IMR-90 (cell line): ENCODE measurements at regions not wholly inside any gene's neighbourhood (a gene's known extent, or its start where the extent isn't known, plus 50 kb on each side); places are given as distances from the start of the nearest gene placed in this dataset.
"Not testable (repeated sequence)": the region's sequence is repeated elsewhere in the genome, so short reads cannot be mapped to it uniquely, and the experiment has no call there.

Experiments
- ATAC-seq: fragments of 200-7000 bp; cut with Tn5 transposase; 2 replicates; pipeline ENCODE4 v1.9.1; 2020; ENCODE audit warnings: low read depth, mild to moderate bottlenecking, moderate library complexity
- BruUV-seq: library from RNA; stranded (reverse); fragments of 400-500 nt; replicated peaks from 2 replicates; lab custom pipeline; 2021; lab: Mats Ljungman, UMichigan
- CTCF ChIA-PET: fragments of 300-600 bp; formaldehyde crosslinking; extraction: SDS; loops from one replicate; lab custom pipeline; 2021; ENCODE audit warnings: antibody characterized with exemption; lab: Yijun Ruan, JAX
- POLR2A ChIA-PET: fragments of 300-600 bp; sonication (Branson Sonifier 250); formaldehyde crosslinking; loops from one replicate; lab custom pipeline; 2022; ENCODE audit warnings: antibody characterized with exemption; ENCODE audit not compliant: unreplicated experiment; lab: Charles Lee
- DNase-seq: peaks from one replicate; pipeline ENCODE4 v3.0.0; 2013
- H2AFZ ChIP-seq: replicated peaks from 2 replicates; pipeline ENCODE3; 2013; ENCODE audit warnings: low read length, mild to moderate bottlenecking; ENCODE audit not compliant: poor library complexity
- H2AK5ac ChIP-seq: 2 replicates; pipeline ENCODE4 v1.6.1; 2013; ENCODE audit warnings: low read depth, low read length, inconsistent platforms
- H2AK9ac ChIP-seq: replicated peaks from 2 replicates; pipeline ENCODE3; 2013; ENCODE audit warnings: mild to moderate bottlenecking, low read depth, low read length, moderate library complexity; ENCODE audit not compliant: poor library complexity
- H2BK120ac ChIP-seq: 2 replicates; pipeline ENCODE4 v1.6.1; 2013; ENCODE audit warnings: low read depth, low read length, inconsistent platforms
- H2BK15ac ChIP-seq: 3 replicates; pipeline ENCODE4 v1.6.1; 2013; ENCODE audit warnings: low read depth, low read length, inconsistent platforms
- H2BK20ac ChIP-seq: 2 replicates; pipeline ENCODE4 v1.6.1; 2013; ENCODE audit warnings: low read depth, mild to moderate bottlenecking, inconsistent platforms, low read length, moderate library complexity
- H2BK5ac ChIP-seq: 2 replicates; pipeline ENCODE4 v1.6.1; 2013; ENCODE audit warnings: mild to moderate bottlenecking, low read depth, low read length, inconsistent platforms; ENCODE audit not compliant: poor library complexity, severe bottlenecking
- H3K14ac ChIP-seq: replicated peaks from 2 replicates; pipeline ENCODE4 v1.6.1; 2013; ENCODE audit warnings: low read depth, low read length, inconsistent platforms
- H3K18ac ChIP-seq: 2 replicates; pipeline ENCODE4 v1.6.1; 2013; ENCODE audit warnings: low read depth, low read length, control low read depth
- H3K23ac ChIP-seq: 2 replicates; pipeline ENCODE4 v1.6.1; 2013; ENCODE audit warnings: low read depth, low read length, inconsistent platforms
- H3K27ac ChIP-seq: 2 replicates; pipeline ENCODE4 v1.5.1; 2013; ENCODE audit warnings: mild to moderate bottlenecking, control low read depth, low read length; ENCODE audit not compliant: insufficient read depth
- H3K27me3 ChIP-seq: 2 replicates; pipeline ENCODE4 v1.6.1; 2013; ENCODE audit warnings: low read length; ENCODE audit not compliant: control insufficient read depth, insufficient read depth
- H3K36me3 ChIP-seq: 2 replicates; pipeline ENCODE4 v1.6.1; 2013; ENCODE audit warnings: low read length, mixed read lengths; ENCODE audit not compliant: control insufficient read depth, insufficient read depth
- H3K4ac ChIP-seq: 2 replicates; pipeline ENCODE4 v1.6.1; 2013; ENCODE audit warnings: low read depth, low read length, inconsistent platforms
- H3K4me1 ChIP-seq: 2 replicates; pipeline ENCODE4 v1.6.1; 2013; ENCODE audit warnings: low read length, mixed read lengths; ENCODE audit not compliant: control insufficient read depth, insufficient read depth
- H3K4me2 ChIP-seq: 2 replicates; pipeline ENCODE4 v1.6.1; 2013; ENCODE audit warnings: low read depth, mild to moderate bottlenecking, control low read depth, low read length, moderate library complexity
- H3K4me3 ChIP-seq: 2 replicates; pipeline ENCODE4 v1.5.1; 2013; ENCODE audit warnings: low read depth, mild to moderate bottlenecking, control low read depth, low read length, moderate library complexity; ENCODE audit not compliant: insufficient read depth
- H3K56ac ChIP-seq: 2 replicates; pipeline ENCODE4 v1.6.1; 2013; ENCODE audit warnings: low read length, inconsistent platforms; ENCODE audit not compliant: insufficient read depth; ENCODE audit errors: extremely low read depth
- H3K79me1 ChIP-seq, 2 experiments: 2 replicates each; pipeline ENCODE4 v1.6.1; 2013; ENCODE audit warnings: low read length in 2 of 2, inconsistent platforms in 1 of 2, low read depth in 1 of 2
- H3K9ac ChIP-seq: 2 replicates; pipeline ENCODE4 v1.6.1; 2013; ENCODE audit warnings: low read depth, low read length, control low read depth
- H3K9me1 ChIP-seq: 2 replicates; pipeline ENCODE4 v1.6.1; 2013; ENCODE audit warnings: low read length, inconsistent platforms; ENCODE audit not compliant: insufficient read depth
- H3K9me3 ChIP-seq: 2 replicates; pipeline ENCODE4 v1.6.1; 2013; ENCODE audit warnings: low read length; ENCODE audit not compliant: control insufficient read depth, insufficient read depth
- H4K20me1 ChIP-seq: 2 replicates; pipeline ENCODE4 v1.6.1; 2013; ENCODE audit warnings: low read length, inconsistent platforms; ENCODE audit not compliant: insufficient read depth
- H4K5ac ChIP-seq: 2 replicates; pipeline ENCODE4 v1.6.1; 2013; ENCODE audit warnings: mild to moderate bottlenecking, low read depth, low read length, control low read depth
- H4K8ac ChIP-seq, 2 experiments: 2 replicates each; pipeline ENCODE4 v1.6.1; 2013; ENCODE audit warnings: low read depth in 2 of 2, low read length in 2 of 2, control low read depth in 1 of 2, inconsistent platforms in 1 of 2
- H4K91ac ChIP-seq: 2 replicates; pipeline ENCODE4 v1.6.1; 2013; ENCODE audit warnings: low read depth, low read length, inconsistent platforms; ENCODE audit not compliant: insufficient read depth
- WGBS, 2 experiments: methylation state at CpG; one replicate each; pipeline versions ENCODE4 v1.1.5 to v1.1.7; 2013; ENCODE audit warnings: missing lambda C conversion rate in 2 of 2; ENCODE audit not compliant: insufficient read length in 1 of 2; ENCODE audit errors: extremely low coverage in 2 of 2; 5-methylcytosine and 5-hydroxymethylcytosine counted together
- dilution Hi-C: fragments of 300-500 bp; cut with HindIII; formaldehyde crosslinking; loops from one replicate; pipeline ENCODE4 v1.14.3; 2018; ENCODE audit warnings: low sequenced_read_pairs; ENCODE audit not compliant: unreplicated experiment
- in situ Hi-C: fragments of 300-500 bp; cut with MboI; formaldehyde crosslinking; loops from 3 replicates; pipeline ENCODE4 v1.14.3; 2019; ENCODE audit warnings: low sequenced_read_pairs, inconsistent platforms, mixed read lengths
- intact Hi-C: fragments of 100-400 bp; cut with micrococcal nuclease; formaldehyde crosslinking; loops from 2 replicates; pipeline ENCODE4 v1.10.0; 2022

DNA sequence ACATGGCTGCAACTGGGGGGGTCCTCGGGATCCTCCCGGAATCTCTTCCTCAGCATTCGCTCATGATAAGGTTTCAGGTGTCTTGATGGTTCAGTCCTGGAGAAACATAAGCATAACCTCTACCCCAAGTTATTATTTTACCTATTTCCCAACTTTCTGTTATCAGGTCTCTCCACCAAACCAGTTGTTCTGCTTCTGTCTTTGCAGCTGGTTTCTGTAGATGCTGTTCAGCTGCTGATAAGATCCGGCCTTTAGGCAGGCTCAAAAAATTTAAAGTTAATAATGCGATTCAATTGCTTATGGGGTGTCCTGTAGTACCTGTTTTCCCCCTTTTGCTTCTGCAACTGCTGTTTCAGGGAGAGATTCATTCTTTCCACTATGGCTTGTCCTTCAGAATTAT is 55.6 kb upstream of the LPCAT1 start:
- H3K18ac ChIP-seq, H3K4me2 ChIP-seq, H4K5ac ChIP-seq, POLR2A ChIA-PET, H3K9me3 ChIP-seq, H3K56ac ChIP-seq, H2AK9ac ChIP-seq, H2AFZ ChIP-seq, in situ Hi-C loops, BruUV-seq, H3K4me3 ChIP-seq, H4K8ac ChIP-seq, H3K79me1 ChIP-seq, H4K20me1 ChIP-seq, H2BK20ac ChIP-seq, H4K91ac ChIP-seq, H3K27me3 ChIP-seq, H3K14ac ChIP-seq, H2BK15ac ChIP-seq, H3K23ac ChIP-seq, DNase-seq, dilution Hi-C loops, ATAC-seq, H2AK5ac ChIP-seq, H2BK120ac ChIP-seq, H2BK5ac ChIP-seq, H3K9me1 ChIP-seq, H3K9ac ChIP-seq, H3K36me3 ChIP-seq, H3K4me1 ChIP-seq, H3K27ac ChIP-seq, H3K4ac ChIP-seq, intact Hi-C loops: not testable (repeated sequence)
- no CpG with 5 or more reads among the region's 5 CpGs for WGBS, 2 experiments
- CTCF ChIA-PET, result interaction anchor here (1.1 kb wide), 1 partner anchor 9 kb away, joined by 3 read pairs; no protein-coding TSS in a partner anchor

- H3K4me2 ChIP-seq, H3K79me1 ChIP-seq, H4K91ac ChIP-seq, CTCF ChIA-PET, H3K23ac ChIP-seq, H4K5ac ChIP-seq, BruUV-seq, H2BK5ac ChIP-seq, H4K8ac ChIP-seq, H4K20me1 ChIP-seq, H3K4me3 ChIP-seq, H2BK20ac ChIP-seq, H3K36me3 ChIP-seq, intact Hi-C loops, H3K4ac ChIP-seq, H2BK15ac ChIP-seq, ATAC-seq, dilution Hi-C loops, H3K27ac ChIP-seq, H3K56ac ChIP-seq, H2AK9ac ChIP-seq, H3K14ac ChIP-seq, in situ Hi-C loops, H2AK5ac ChIP-seq, H3K9me3 ChIP-seq, H3K9ac ChIP-seq, H3K9me1 ChIP-seq, H2AFZ ChIP-seq, H2BK120ac ChIP-seq, DNase-seq, H3K18ac ChIP-seq, H3K27me3 ChIP-seq, POLR2A ChIA-PET, H3K4me1 ChIP-seq: not testable (repeated sequence)
- WGBS, 2 experiments, result no CpG with 5 or more reads among the region's 7 CpGs
These were observed 53.1 kb upstream of the LPCAT1 start for GRCh38 chr5:1576851-1577250.
